IMR-90 (cell line): ENCODE measurements at regions not wholly inside any gene's neighbourhood (a gene's known extent, or its start where the extent isn't known, plus 50 kb on each side); places are given as distances from the start of the nearest gene placed in this dataset.

ENCODE experiments used
- ATAC-seq: fragments of 200-7000 bp; cut with Tn5 transposase; 2 replicates; pipeline ENCODE4 v1.9.1; 2020; ENCODE audit warnings: low read depth, mild to moderate bottlenecking, moderate library complexity
- BruUV-seq: library from RNA; stranded (reverse); fragments of 400-500 nt; replicated peaks from 2 replicates; lab custom pipeline; 2021; lab: Mats Ljungman, UMichigan
- CTCF ChIA-PET: fragments of 300-600 bp; formaldehyde crosslinking; extraction: SDS; loops from one replicate; lab custom pipeline; 2021; ENCODE audit warnings: antibody characterized with exemption; lab: Yijun Ruan, JAX
- POLR2A ChIA-PET: fragments of 300-600 bp; sonication (Branson Sonifier 250); formaldehyde crosslinking; loops from one replicate; lab custom pipeline; 2022; ENCODE audit warnings: antibody characterized with exemption; ENCODE audit not compliant: unreplicated experiment; lab: Charles Lee
- DNase-seq: peaks from one replicate; pipeline ENCODE4 v3.0.0; 2013
- H2AFZ ChIP-seq: replicated peaks from 2 replicates; pipeline ENCODE3; 2013; ENCODE audit warnings: low read length, mild to moderate bottlenecking; ENCODE audit not compliant: poor library complexity
- H2AK5ac ChIP-seq: 2 replicates; pipeline ENCODE4 v1.6.1; 2013; ENCODE audit warnings: low read depth, low read length, inconsistent platforms
- H2AK9ac ChIP-seq: replicated peaks from 2 replicates; pipeline ENCODE3; 2013; ENCODE audit warnings: mild to moderate bottlenecking, low read depth, low read length, moderate library complexity; ENCODE audit not compliant: poor library complexity
- H2BK120ac ChIP-seq: 2 replicates; pipeline ENCODE4 v1.6.1; 2013; ENCODE audit warnings: low read depth, low read length, inconsistent platforms
- H2BK15ac ChIP-seq: 3 replicates; pipeline ENCODE4 v1.6.1; 2013; ENCODE audit warnings: low read depth, low read length, inconsistent platforms
- H2BK20ac ChIP-seq: 2 replicates; pipeline ENCODE4 v1.6.1; 2013; ENCODE audit warnings: low read depth, mild to moderate bottlenecking, inconsistent platforms, low read length, moderate library complexity
- H2BK5ac ChIP-seq: 2 replicates; pipeline ENCODE4 v1.6.1; 2013; ENCODE audit warnings: mild to moderate bottlenecking, low read depth, low read length, inconsistent platforms; ENCODE audit not compliant: poor library complexity, severe bottlenecking
- H3K14ac ChIP-seq: replicated peaks from 2 replicates; pipeline ENCODE4 v1.6.1; 2013; ENCODE audit warnings: low read depth, low read length, inconsistent platforms
- H3K18ac ChIP-seq: 2 replicates; pipeline ENCODE4 v1.6.1; 2013; ENCODE audit warnings: low read depth, low read length, control low read depth
- H3K23ac ChIP-seq: 2 replicates; pipeline ENCODE4 v1.6.1; 2013; ENCODE audit warnings: low read depth, low read length, inconsistent platforms
- H3K27ac ChIP-seq: 2 replicates; pipeline ENCODE4 v1.5.1; 2013; ENCODE audit warnings: mild to moderate bottlenecking, control low read depth, low read length; ENCODE audit not compliant: insufficient read depth
- H3K27me3 ChIP-seq: 2 replicates; pipeline ENCODE4 v1.6.1; 2013; ENCODE audit warnings: low read length; ENCODE audit not compliant: control insufficient read depth, insufficient read depth
- H3K36me3 ChIP-seq: 2 replicates; pipeline ENCODE4 v1.6.1; 2013; ENCODE audit warnings: low read length, mixed read lengths; ENCODE audit not compliant: control insufficient read depth, insufficient read depth
- H3K4ac ChIP-seq: 2 replicates; pipeline ENCODE4 v1.6.1; 2013; ENCODE audit warnings: low read depth, low read length, inconsistent platforms
- H3K4me1 ChIP-seq: 2 replicates; pipeline ENCODE4 v1.6.1; 2013; ENCODE audit warnings: low read length, mixed read lengths; ENCODE audit not compliant: control insufficient read depth, insufficient read depth
- H3K4me2 ChIP-seq: 2 replicates; pipeline ENCODE4 v1.6.1; 2013; ENCODE audit warnings: low read depth, mild to moderate bottlenecking, control low read depth, low read length, moderate library complexity
- H3K4me3 ChIP-seq: 2 replicates; pipeline ENCODE4 v1.5.1; 2013; ENCODE audit warnings: low read depth, mild to moderate bottlenecking, control low read depth, low read length, moderate library complexity; ENCODE audit not compliant: insufficient read depth
- H3K56ac ChIP-seq: 2 replicates; pipeline ENCODE4 v1.6.1; 2013; ENCODE audit warnings: low read length, inconsistent platforms; ENCODE audit not compliant: insufficient read depth; ENCODE audit errors: extremely low read depth
- H3K79me1 ChIP-seq, 2 experiments: 2 replicates each; pipeline ENCODE4 v1.6.1; 2013; ENCODE audit warnings: low read length in 2 of 2, inconsistent platforms in 1 of 2, low read depth in 1 of 2
- H3K9ac ChIP-seq: 2 replicates; pipeline ENCODE4 v1.6.1; 2013; ENCODE audit warnings: low read depth, low read length, control low read depth
- H3K9me1 ChIP-seq: 2 replicates; pipeline ENCODE4 v1.6.1; 2013; ENCODE audit warnings: low read length, inconsistent platforms; ENCODE audit not compliant: insufficient read depth
- H3K9me3 ChIP-seq: 2 replicates; pipeline ENCODE4 v1.6.1; 2013; ENCODE audit warnings: low read length; ENCODE audit not compliant: control insufficient read depth, insufficient read depth
- H4K20me1 ChIP-seq: 2 replicates; pipeline ENCODE4 v1.6.1; 2013; ENCODE audit warnings: low read length, inconsistent platforms; ENCODE audit not compliant: insufficient read depth
- H4K5ac ChIP-seq: 2 replicates; pipeline ENCODE4 v1.6.1; 2013; ENCODE audit warnings: mild to moderate bottlenecking, low read depth, low read length, control low read depth
- H4K8ac ChIP-seq, 2 experiments: 2 replicates each; pipeline ENCODE4 v1.6.1; 2013; ENCODE audit warnings: low read depth in 2 of 2, low read length in 2 of 2, control low read depth in 1 of 2, inconsistent platforms in 1 of 2
- H4K91ac ChIP-seq: 2 replicates; pipeline ENCODE4 v1.6.1; 2013; ENCODE audit warnings: low read depth, low read length, inconsistent platforms; ENCODE audit not compliant: insufficient read depth
- CEBPB ChIP-seq: IDR thresholded peaks from 2 replicates; pipeline ENCODE4 v1.6.1; 2012; ENCODE audit warnings: low read depth, low read length, improper control_type of control experiment
- CHD1 ChIP-seq: IDR thresholded peaks from 2 replicates; pipeline ENCODE4 v1.6.1; 2012; ENCODE audit warnings: low read depth, low read length, improper control_type of control experiment
- CTCF ChIP-seq: conservative IDR thresholded peaks from 2 replicates; pipeline ENCODE4 v1.5.1; 2012; ENCODE audit warnings: mild to moderate bottlenecking, low read depth, low read length, improper control_type of control experiment
- ELK1 ChIP-seq: fragments of 150-350 bp; IDR thresholded peaks from 2 replicates; pipeline ENCODE4 v1.6.1; 2016; ENCODE audit warnings: low read depth, mild to moderate bottlenecking, low read length, moderate library complexity, borderline replicate concordance
- FOS ChIP-seq: fragments of 150-350 bp; IDR thresholded peaks from 2 replicates; pipeline ENCODE4 v1.6.1; 2016; ENCODE audit warnings: low read depth, low read length
- MAFK ChIP-seq: IDR thresholded peaks from 2 replicates; pipeline ENCODE4 v1.6.1; 2012; ENCODE audit warnings: low read depth, low read length, improper control_type of control experiment
- MAZ ChIP-seq: IDR thresholded peaks from 2 replicates; pipeline ENCODE4 v1.6.1; 2012; ENCODE audit warnings: low read depth, mild to moderate bottlenecking, low read length, improper control_type of control experiment, moderate library complexity, borderline replicate concordance
- MXI1 ChIP-seq: IDR thresholded peaks from 2 replicates; pipeline ENCODE4 v1.6.1; 2012; ENCODE audit warnings: low read depth, mild to moderate bottlenecking, low read length, moderate library complexity, borderline replicate concordance
- NFE2L2 ChIP-seq: fragments of 150-350 bp; IDR thresholded peaks from 2 replicates; pipeline ENCODE4 v1.6.1; 2016; ENCODE audit warnings: low read depth, mild to moderate bottlenecking, low read length
- POLR2A ChIP-seq: IDR thresholded peaks from 2 replicates; pipeline ENCODE4 v1.6.1; 2012; ENCODE audit warnings: mild to moderate bottlenecking, low read depth, low read length
- RAD21 ChIP-seq: IDR thresholded peaks from 2 replicates; pipeline ENCODE4 v1.6.1; 2012; ENCODE audit warnings: low read length, improper control_type of control experiment
- RCOR1 ChIP-seq: IDR thresholded peaks from 2 replicates; pipeline ENCODE4 v1.6.1; 2012; ENCODE audit warnings: mild to moderate bottlenecking, low read length, improper control_type of control experiment; ENCODE audit not compliant: insufficient replicate concordance
- RFX5 ChIP-seq: IDR thresholded peaks from 2 replicates; pipeline ENCODE4 v1.8.0; 2012; ENCODE audit warnings: low read depth, mild to moderate bottlenecking, low read length, moderate library complexity
- SMC3 ChIP-seq: fragments of 150-350 bp; IDR thresholded peaks from 2 replicates; pipeline ENCODE4 v1.6.1; 2016; ENCODE audit warnings: low read depth, mild to moderate bottlenecking, antibody characterized with exemption, low read length, moderate library complexity
- USF2 ChIP-seq: fragments of 150-350 bp; IDR thresholded peaks from 2 replicates; pipeline ENCODE4 v1.6.1; 2017; ENCODE audit warnings: mild to moderate bottlenecking, antibody characterized with exemption, low read length, low read depth
- WGBS, 2 experiments: methylation state at CpG; one replicate each; pipeline versions ENCODE4 v1.1.5 to v1.1.7; 2013; ENCODE audit warnings: missing lambda C conversion rate in 2 of 2; ENCODE audit not compliant: insufficient read length in 1 of 2; ENCODE audit errors: extremely low coverage in 2 of 2; 5-methylcytosine and 5-hydroxymethylcytosine counted together
- dilution Hi-C: fragments of 300-500 bp; cut with HindIII; formaldehyde crosslinking; loops from one replicate; pipeline ENCODE4 v1.14.3; 2018; ENCODE audit warnings: low sequenced_read_pairs; ENCODE audit not compliant: unreplicated experiment
- in situ Hi-C: fragments of 300-500 bp; cut with MboI; formaldehyde crosslinking; loops from 3 replicates; pipeline ENCODE4 v1.14.3; 2019; ENCODE audit warnings: low sequenced_read_pairs, inconsistent platforms, mixed read lengths
- intact Hi-C: fragments of 100-400 bp; cut with micrococcal nuclease; formaldehyde crosslinking; loops from 2 replicates; pipeline ENCODE4 v1.10.0; 2022

GRCh38 chr6:135115411-135115810, 60.8 kb upstream of the HBS1L start:
- H4K91ac ChIP-seq: no peak overlapping the region
- dilution Hi-C loops: no loop called here
- no peak overlapping the region for H2BK5ac ChIP-seq
- no TSS peak for BruUV-seq
- H3K23ac ChIP-seq: no peak overlapping the region
- no peak overlapping the region for H3K4me2 ChIP-seq
- H3K18ac ChIP-seq: no peak overlapping the region
- ChIA-PET POLR2A (interaction anchor here (0.6 kb wide), 1 partner anchor 9 kb away, joined by 4 read pairs; no protein-coding TSS in a partner anchor), CTCF (no interaction called here)
- H2AFZ ChIP-seq: no peak overlapping the region
- H2BK15ac ChIP-seq: no peak overlapping the region
- H3K4ac ChIP-seq: no peak overlapping the region
- H3K79me1 ChIP-seq: no peaks in the 10 kb centered on the region
- no peak overlapping the region for H2BK20ac ChIP-seq
- no peak overlapping the region for H3K9ac ChIP-seq
- 0 out of 2 replicates have a peak, but pooled peaks cover 1% of the 10 kb centered on the region for H3K9me3 ChIP-seq
- in situ Hi-C loops: no loop called here
- no peak for TF ChIP-seq MAZ
- no peak for TF ChIP-seq MXI1
- no peak for TF ChIP-seq NFE2L2
- TF ChIP-seq POLR2A: no peak
- TF ChIP-seq CTCF: no peak
- no peak for TF ChIP-seq RCOR1
- no peak for TF ChIP-seq FOS
- TF ChIP-seq RFX5: no peak
- TF ChIP-seq RAD21: no peak
- no peak for TF ChIP-seq CHD1
- no peak for TF ChIP-seq MAFK
- TF ChIP-seq ELK1: no peak
- no peak for TF ChIP-seq SMC3
- no peak for TF ChIP-seq CEBPB
- TF ChIP-seq USF2: no peak
- H3K27me3 ChIP-seq: peaks cover 24% of the 10 kb centered on the region
- H3K14ac ChIP-seq: no peak overlapping the region
- intact Hi-C loops: no loop called here
- no peak overlapping the region for H3K56ac ChIP-seq
- H3K4me3 ChIP-seq: no peak overlapping the region
- no peaks in the 10 kb centered on the region for H3K36me3 ChIP-seq
- H2BK120ac ChIP-seq: no peak overlapping the region
- no peak overlapping the region for H4K5ac ChIP-seq
- H2AK9ac ChIP-seq: no peak overlapping the region
- H4K8ac ChIP-seq: no peak overlapping the region
- no peaks in the 10 kb centered on the region for H3K9me1 ChIP-seq
- no peaks in the 10 kb centered on the region for H3K4me1 ChIP-seq
- ATAC-seq (no peak), DNase-seq (no peak)
- no peak overlapping the region for H3K27ac ChIP-seq
- no peaks in the 10 kb centered on the region for H4K20me1 ChIP-seq
- WGBS, 2 experiments: no CpG with 5 or more reads among the region's 2 CpGs
- H2AK5ac ChIP-seq: no peak overlapping the region
